GM23248 (cell line): ENCODE measurements at regions not wholly inside any gene's neighbourhood (a gene's known extent, or its start where the extent isn't known, plus 50 kb on each side); places are given as distances from the start of the nearest gene placed in this dataset.

Experiments used
- EZH2 ChIP-seq: fragments of 200-600 bp; sonication (generic); IDR thresholded peaks from 2 replicates; pipeline ENCODE4 v1.6.1; 2018; ENCODE audit warnings: antibody characterized with exemption, mild to moderate bottlenecking; ENCODE audit not compliant: insufficient read depth, poor library complexity, severe bottlenecking
- EZH2phosphoT487 ChIP-seq: fragments of 200-600 bp; sonication (generic); IDR thresholded peaks from 2 replicates; pipeline ENCODE4 v1.6.1; 2018; ENCODE audit warnings: antibody characterized with exemption, moderate library complexity, mild to moderate bottlenecking, low read depth; ENCODE audit not compliant: insufficient read depth

DNA sequence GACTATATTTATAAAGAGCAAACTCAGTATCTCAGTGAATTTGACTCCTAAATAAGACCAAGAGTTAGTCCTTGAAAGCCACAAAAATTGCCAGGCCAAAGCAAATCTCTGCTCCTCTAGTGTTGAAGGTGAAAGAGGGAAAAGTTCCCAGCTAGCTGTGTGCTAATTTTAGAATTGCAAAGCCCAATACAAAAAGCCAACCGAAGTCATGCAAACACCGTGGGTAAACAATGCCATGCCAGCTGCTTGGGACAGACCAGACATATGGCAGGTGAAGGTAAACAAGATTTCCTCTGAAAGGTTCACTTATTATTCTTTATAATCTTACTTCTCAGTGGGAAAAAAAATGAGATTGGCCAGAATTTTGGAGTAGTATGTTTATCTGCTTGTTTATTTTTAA lies 80.5 kb upstream of the LNX1 start:
- TF ChIP-seq EZH2phosphoT487, result no peak
- no peak for TF ChIP-seq EZH2
